Cardiac fibroblast (primary cell): ENCODE measurements at regions not wholly inside any gene's neighbourhood (a gene's known extent, or its start where the extent isn't known, plus 50 kb on each side); places are given as distances from the start of the nearest gene placed in this dataset.

Experiments
- DNase-seq, 2 donors: peaks; one replicate each; pipeline versions ENCODE4 v3.0.0 to v3.0.0-alpha.2; 2010; ENCODE audit warnings: low read depth in 2 of 2
- H3K4me3 ChIP-seq, 2 donors: replicated peaks in 1 of 2; 1 replicate in 1 of 2; 2 replicates in 1 of 2; pipeline ENCODE4 v1.5.1; 2011; ENCODE audit warnings: low read depth in 2 of 2, low read length in 2 of 2, mild to moderate bottlenecking in 2 of 2, moderate library complexity in 1 of 2
- TF ChIP-seq, protein P1 (sequence below): IDR thresholded peaks from one replicate; pipeline ENCODE4 v1.5.1; 2011; ENCODE audit warnings: low read depth, mild to moderate bottlenecking, low read length, inconsistent platforms

GRCh38 chr3:25214034-25214433, 214.0 kb upstream of the RARB start:
- no peak overlapping the region for H3K4me3 ChIP-seq
- DNase-seq: no peak
- TF ChIP-seq, protein P1, sequence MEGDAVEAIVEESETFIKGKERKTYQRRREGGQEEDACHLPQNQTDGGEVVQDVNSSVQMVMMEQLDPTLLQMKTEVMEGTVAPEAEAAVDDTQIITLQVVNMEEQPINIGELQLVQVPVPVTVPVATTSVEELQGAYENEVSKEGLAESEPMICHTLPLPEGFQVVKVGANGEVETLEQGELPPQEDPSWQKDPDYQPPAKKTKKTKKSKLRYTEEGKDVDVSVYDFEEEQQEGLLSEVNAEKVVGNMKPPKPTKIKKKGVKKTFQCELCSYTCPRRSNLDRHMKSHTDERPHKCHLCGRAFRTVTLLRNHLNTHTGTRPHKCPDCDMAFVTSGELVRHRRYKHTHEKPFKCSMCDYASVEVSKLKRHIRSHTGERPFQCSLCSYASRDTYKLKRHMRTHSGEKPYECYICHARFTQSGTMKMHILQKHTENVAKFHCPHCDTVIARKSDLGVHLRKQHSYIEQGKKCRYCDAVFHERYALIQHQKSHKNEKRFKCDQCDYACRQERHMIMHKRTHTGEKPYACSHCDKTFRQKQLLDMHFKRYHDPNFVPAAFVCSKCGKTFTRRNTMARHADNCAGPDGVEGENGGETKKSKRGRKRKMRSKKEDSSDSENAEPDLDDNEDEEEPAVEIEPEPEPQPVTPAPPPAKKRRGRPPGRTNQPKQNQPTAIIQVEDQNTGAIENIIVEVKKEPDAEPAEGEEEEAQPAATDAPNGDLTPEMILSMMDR: no peak

DNA sequence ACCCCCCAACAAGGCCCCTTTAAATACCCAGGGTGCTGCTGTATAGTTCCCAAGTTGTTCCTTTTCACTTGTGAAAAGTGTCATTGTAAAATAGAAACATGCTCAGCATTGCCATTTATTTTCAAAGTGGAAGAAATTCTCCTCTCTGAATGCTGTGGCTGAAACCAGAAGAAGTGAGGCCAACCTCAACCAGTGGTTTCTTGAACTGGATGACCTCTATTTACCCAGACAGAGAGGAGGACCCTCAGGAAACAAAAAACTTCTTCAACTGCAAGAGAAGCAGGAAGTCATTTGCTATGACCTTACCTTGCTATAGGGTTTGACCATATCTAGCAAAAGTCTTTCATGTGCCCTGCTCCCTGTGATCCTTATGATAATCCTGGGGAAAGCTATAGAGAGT, 209.7 kb upstream of the RARB start:
- TF ChIP-seq, protein P1: no peak
- no peak overlapping the region for H3K4me3 ChIP-seq
- no peak for DNase-seq

GRCh38 chr3:25226747-25227146, 201.3 kb upstream of the RARB start:
- no peak for DNase-seq
- TF ChIP-seq, protein P1: no peak
- no peak overlapping the region for H3K4me3 ChIP-seq

DNA sequence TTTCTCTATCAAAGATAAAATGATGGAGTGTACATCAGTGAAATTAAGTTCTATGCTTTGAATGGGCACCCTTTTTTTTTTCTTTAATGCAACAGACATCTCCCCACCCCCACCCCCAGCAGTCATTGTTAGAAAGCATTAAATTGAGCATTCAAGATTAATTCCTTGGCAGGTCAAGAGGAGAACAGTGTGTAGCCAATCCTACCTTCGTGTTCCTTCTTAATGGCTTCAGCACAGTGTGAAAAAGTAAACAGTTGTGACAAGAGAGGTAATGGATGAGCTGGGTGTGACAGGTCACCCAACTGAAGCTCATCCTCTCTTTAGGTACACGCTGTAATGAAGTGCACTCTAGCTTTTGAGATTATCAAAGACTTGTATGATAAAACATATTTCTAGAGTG, 198.5 kb upstream of the RARB start:
- TF ChIP-seq, protein P1: no peak
- H3K4me3 ChIP-seq: no peak overlapping the region
- DNase-seq: no peak

DNA sequence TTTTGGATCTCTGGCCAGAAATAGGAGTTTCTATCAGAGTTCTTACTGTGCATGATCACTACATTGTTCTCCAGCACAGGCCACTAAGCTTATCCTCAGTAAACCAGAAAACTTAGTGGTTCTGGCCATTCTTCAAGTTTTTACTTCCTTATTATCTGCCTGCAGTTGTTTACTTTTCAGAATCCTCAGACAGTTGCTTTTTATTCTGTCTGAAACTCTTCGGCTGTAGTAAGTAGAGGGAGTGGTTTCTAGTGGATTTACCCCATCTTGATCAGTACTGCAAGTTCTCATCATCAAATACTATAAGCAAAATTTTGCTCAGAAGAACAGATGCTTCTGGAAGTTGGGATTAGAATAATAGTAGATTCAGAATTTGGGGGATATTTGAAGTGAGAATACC, 193.0 kb upstream of the RARB start:
- TF ChIP-seq, protein P1: no peak
- peak in 1 of 2 donors; percentile 22 for DNase-seq
- H3K4me3 ChIP-seq: no peak overlapping the region

GRCh38 chr3:25235466-25235865, 192.6 kb upstream of the RARB start:
- DNase-seq: peak in 1 of 2 donors; percentile 59
- TF ChIP-seq, protein P1: no peak
- H3K4me3 ChIP-seq: no peak overlapping the region

GRCh38 chr3:25237602-25238001, 190.5 kb upstream of the RARB start:
- DNase-seq: no peak
- TF ChIP-seq, protein P1: no peak
- H3K4me3 ChIP-seq: no peak overlapping the region
